ENCODE measurements at regions not wholly inside any gene's neighbourhood (a gene's known extent, or its start where the extent isn't known, plus 50 kb on each side); places are given as distances from the start of the nearest gene placed in this dataset.

DNA sequence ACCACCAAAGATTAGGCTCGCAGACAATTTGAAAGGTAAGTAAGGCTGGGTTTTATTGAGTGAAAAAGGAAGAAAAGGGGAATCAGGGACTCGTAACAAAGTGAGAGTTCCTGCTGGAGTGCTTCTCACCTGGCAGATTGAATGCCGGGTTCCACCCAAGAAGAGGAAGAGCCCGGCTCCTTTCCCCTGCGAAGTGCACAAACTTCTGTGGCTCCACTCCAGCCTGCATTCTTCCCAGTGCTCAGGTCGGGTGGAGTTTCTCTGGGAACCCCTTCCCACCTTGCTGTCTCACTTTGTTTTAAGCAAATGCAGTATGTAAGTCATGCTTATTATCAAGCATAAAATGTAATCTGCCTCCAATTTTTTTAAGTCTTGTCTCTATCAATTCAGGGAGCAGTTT lies 87.1 kb upstream of the TMEM106B start:
- DNase-seq = no peak

DNA sequence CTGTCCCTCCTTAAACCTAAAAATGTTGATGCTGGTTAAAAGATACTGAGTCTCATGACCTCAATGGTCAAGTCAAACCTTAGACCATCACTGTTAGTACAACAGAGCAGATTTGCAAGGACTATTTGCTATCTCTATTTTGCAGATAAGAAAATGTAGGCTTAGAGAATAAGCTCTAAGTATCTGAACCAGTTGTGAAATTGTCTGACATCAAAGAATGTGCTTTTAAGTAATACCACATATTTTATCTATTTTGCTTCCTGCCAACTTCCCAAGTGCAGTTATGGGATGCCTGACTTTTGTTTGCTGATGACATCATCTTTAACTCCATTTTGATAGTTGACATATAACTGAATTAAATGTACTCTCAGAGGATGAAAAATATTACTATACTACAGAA lies 83.6 kb upstream of the TMEM106B start:
- no peak for DNase-seq

DNA sequence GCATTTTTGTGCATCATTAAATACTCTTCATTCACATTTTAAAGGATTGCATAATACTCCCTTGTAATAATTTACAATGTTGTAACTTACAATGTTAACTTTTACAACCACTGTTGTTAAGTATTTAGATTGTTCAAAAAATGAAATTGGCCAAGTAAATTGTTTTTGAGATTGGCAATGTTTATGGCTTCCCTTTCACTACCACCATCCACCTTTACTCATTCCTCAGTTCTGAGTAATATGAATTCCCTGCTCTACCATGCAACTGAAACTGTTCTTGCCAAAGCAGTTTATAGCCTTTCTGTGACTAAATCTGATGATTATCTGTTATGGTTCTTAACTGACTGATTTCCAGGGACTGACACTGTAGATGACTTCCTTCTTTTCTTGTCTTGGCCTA lies 80.5 kb upstream of the TMEM106B start:
- no peak for DNase-seq

DNA sequence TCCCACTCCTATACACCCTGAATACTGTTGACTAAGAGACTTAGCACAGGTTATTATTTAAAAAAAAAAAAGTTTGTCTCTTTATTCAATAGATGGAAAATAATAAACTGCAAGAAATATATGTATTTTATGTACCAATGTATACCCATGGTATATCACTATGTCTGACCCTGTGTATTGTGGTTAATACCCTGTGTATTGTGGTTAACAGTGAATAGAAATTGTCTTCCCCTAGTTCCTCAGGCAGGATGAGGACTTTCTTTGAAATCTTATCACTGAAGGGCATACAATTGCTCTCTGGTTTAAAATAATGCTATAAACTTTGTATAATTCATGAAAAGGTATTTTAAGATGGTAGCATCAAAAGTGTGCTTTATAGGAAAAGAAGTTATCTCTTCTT lies 80.0 kb upstream of the TMEM106B start:
- DNase-seq = no peak

DNA sequence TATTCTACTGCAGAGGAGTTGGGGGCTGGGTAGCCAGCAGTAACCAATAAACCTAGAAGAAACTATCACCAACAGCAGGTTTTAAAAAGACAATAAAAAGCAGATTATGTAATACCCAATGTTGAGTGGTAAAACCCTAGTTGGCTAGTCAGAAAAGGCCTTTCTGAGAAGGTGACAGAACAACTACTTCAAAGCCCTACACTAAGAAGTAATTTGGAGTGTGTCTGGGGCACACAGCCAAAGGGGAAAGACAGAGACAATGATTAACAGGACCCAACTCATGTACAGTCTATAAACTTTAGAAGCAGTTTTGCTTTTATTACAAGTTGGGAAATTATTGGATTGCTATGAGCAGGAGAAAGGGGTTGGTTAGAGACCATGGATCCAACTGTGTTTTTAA lies 77.2 kb upstream of the TMEM106B start:
- no peak for DNase-seq

DNA sequence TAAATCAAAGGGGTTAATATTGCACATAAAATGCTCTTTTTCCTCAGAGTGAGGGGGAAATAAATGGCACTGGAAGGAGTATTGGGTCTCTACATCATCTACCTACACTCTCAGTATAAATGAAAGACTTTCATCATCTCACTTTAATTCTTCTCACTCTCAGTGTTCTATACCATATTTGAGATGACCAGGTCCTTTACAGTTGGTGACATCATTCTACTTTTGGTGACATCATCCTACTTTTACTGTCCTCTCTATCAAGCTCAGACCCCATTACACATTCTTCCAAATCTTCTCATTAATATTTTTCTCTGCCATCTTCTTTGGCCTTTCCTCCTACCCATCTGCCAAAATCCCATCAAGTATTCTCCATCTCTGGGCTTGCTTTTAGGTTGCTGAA lies 74.6 kb upstream of the TMEM106B start:
- no peak for DNase-seq

DNA sequence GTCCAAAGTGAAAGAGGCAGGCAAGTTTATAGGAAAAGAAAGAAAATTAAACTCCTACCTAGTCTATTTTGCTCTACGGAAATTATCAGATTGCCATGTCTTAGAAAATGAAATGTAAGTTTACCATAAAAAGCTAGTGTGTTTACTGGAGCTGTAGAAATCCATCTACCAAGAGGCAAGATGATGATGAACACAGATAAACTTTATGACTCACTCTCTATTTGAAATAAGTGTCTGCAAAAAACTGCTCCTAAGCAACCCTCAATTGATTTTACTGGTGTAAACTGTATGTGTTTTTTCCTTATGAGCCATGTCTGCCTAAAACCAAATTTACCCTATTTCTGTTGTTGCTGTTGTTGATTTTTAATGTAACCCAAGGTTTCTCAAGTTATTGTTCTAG lies 73.8 kb upstream of the TMEM106B start:
- DNase-seq = no peak

DNA sequence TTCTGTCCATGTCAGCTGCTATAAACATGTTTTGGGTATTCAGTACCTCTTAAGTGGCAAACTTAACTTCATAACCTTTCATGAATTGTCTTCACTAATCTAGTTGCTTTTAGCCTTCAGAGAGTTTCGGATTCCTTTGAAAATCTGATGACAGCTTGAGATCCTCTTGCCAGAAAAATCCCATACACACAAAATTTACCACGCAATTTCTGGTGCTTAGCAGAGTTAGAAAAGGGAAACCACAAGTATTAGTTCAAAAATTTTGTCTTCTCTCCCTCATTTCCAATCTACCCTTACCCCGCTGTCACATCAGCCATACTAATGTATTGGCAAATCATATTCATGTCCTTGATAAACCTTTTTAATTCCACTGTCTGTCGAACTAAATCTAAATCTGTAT lies 72.7 kb upstream of the TMEM106B start:
- no peak for DNase-seq

DNA sequence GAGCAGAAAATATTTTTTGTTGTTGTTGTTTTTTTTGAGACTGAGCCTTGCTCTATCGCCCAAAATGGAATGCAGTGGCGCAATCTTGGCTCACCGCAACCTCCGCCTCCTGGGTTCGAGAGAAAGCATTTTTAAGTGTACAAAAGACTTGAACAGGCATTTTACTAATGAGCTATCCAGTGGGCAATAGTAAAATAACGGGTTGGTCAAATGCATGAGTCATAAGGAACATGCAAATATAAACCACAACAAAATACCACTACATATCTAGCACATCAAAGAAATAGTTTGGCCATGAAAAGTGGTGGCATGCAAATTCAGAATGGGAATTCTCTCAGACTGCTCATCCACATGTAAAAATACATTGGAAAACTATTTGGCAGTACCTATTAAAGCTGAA lies 71.7 kb upstream of the TMEM106B start:
- no peak for DNase-seq

DNA sequence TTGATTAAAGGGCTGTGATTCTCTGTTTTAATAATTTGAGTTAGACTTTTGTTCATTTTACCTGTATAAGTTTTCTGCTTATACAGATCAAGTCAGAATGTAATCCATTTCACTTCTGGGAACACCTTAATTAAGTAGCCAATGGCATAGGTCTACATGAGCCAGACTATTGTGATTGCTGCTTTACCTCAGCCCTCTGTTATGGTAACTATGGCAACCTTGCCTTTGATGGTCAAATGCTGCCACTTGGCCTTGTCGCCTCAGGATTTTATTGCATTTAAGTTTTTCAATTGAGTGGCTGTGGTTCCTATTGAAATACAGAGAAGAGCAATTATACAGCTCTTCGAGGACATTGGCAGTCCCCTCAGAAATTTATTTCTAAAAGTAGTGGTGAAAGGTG lies 64.3 kb upstream of the TMEM106B start:
- DNase-seq = no peak

DNA sequence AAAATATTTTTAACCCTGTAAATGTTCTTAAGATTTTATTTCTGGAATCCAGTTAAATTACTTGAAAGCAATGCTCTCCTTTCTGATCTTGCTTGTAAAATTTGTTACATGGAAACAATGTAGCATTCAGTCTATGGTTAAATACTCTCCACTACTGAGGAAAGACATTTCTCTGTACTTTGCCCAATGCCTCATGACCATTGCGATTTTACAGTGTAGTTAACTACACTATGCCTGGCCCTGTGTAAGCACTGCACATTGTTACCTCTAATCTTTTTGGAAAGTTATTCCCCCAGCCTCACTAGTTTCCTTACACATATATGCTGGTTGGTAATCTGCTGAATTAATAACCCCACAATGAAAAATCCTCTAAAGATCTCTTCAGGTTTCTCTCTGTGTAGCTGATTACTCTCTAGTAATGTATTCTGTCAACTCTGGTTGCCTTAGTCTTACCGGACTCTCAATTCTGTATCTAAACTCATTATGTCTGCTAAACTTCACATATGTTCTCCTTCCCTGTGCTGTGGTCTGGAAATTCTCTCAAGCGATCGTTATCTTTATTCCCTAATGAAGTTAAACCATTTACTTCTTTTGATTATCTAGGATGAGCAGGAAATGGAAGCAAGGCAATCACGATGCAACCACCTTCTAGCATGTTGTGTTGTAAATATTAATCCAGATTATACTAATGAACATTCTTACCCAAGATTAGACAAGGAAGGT lies 58.7 kb upstream of the TMEM106B start:
- DNase-seq = no peak

DNA sequence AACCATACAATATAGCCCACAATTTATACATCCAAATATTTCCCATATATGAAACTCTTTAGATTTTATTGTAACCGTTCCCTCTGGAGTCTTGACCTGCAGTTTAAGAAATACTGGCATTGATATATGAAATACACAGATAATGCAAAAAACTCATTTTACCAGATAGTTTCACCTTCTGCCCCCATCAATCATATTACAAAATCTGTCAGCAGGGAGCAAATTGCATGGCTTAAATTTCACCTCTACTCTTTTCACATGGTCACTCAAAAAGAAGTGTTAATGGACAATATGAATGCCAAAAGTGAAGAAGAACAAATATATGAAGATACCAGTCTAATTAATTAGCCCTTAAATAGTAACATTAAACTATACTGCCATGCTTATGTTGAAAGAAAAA lies 57.0 kb upstream of the TMEM106B start:
- DNase-seq = no peak

DNA sequence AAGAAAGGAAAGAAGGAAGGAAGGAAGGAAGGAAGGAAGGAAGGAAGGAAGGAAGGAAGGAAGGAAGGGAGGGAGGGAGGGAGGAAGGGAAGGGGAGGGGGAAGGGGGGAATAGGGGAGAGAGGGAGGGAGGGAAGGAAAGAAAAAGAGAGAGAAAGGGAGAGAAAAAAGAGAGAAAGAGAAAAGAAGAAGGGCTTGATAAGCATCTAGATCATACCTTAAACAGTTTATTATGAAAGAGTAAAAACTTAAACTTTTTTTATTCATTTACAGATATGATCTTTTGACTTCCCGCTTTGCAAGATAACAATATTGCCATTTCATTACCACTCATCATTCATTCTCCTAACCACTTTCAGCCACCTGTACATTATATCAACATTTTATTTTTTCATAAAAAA lies 53.6 kb upstream of the TMEM106B start:
- no peak for DNase-seq

DNA sequence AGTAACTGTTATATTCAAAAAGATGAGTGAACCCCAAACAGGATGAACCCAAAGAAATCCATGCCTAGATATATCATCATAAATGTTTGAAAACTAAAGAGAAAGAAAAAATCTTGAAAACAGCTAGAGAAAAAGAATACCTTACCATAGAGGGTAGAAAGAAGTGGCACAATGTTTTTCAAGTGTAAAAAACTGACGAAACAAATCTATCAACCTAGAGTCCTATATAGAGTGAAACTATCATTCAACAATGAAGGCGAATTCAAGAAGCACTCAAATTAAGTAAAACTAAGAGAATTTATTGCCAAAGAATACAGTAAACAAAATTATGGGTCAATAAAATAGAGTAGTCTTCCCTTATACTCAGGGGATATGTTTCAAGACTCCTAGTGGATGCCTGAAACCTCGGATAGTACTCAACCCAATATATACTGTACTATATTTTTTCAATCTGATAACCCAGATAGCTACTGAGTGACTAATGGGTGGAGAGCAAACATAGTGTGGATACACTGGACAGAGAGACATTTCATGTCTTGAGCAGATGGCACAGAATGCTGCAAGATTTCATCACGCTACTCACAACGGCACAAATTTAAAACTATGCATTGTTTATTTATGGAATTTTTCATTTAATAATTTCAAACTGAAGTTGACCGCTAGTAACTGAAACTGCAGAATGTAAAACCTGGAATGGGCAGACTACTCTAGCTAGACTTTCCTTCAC lies 52.6 kb upstream of the TMEM106B start:
- no peak for DNase-seq

DNA sequence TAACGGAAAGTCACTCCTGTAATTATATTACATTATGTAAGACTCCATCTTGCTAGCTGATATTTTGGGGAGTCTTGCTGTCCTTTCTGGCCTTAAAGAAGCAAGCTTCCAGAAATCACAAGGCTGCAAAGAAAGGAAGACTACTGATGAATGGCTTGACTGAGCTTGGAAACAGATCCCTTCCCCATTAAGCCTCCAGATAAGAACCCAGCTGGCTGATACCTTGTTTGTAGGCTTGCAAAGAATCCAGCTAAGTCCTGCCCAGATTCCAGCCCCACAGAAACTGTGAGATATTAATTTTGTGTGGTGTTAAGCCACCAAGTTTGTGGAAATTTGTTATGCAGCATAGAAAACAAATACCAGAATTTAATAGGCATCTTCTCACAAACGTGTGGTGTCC lies 49.9 kb upstream of the TMEM106B start:
- DNase-seq = no peak

Measured in amygdala (tissue), 56 donors.